GM23338 (cell line): ENCODE measurements at regions not wholly inside any gene's neighbourhood (a gene's known extent, or its start where the extent isn't known, plus 50 kb on each side); places are given as distances from the start of the nearest gene placed in this dataset.

Source experiments
- ATAC-seq: fragments of 200-7000 bp; cut with Tn5 transposase; 3 replicates; pipeline ENCODE4 v1.9.1; 2020
- DNase-seq: peaks from one replicate; pipeline ENCODE4 v3.0.0-alpha.2; 2015; ENCODE audit warnings: low spot score
- H2AFZ ChIP-seq: fragments of 200-600 bp; sonication (generic); 2 replicates; pipeline ENCODE4 v1.8.0; 2016; ENCODE audit warnings: antibody characterized with exemption, mild to moderate bottlenecking, moderate library complexity
- H3F3A ChIP-seq: fragments of 200-600 bp; sonication (generic); replicated peaks from 2 replicates; pipeline ENCODE4 v1.8.0; 2017; ENCODE audit warnings: antibody characterized with exemption, mixed run types, low read depth
- H3K27ac ChIP-seq: fragments of 200-600 bp; sonication (generic); 2 replicates; pipeline ENCODE4 v1.6.1; 2016; ENCODE audit warnings: low read depth
- H3K27me3 ChIP-seq: fragments of 200-600 bp; sonication (generic); 2 replicates; pipeline ENCODE4 v1.8.0; 2016; ENCODE audit warnings: mild to moderate bottlenecking, mixed run types, moderate library complexity; ENCODE audit not compliant: insufficient read depth
- H3K36me3 ChIP-seq: fragments of 200-600 bp; sonication (generic); 2 replicates; pipeline ENCODE4 v1.8.0; 2016; ENCODE audit warnings: mild to moderate bottlenecking; ENCODE audit not compliant: insufficient read depth
- H3K4me1 ChIP-seq: fragments of 200-600 bp; sonication (generic); 2 replicates; pipeline ENCODE4 v1.8.0; 2016; ENCODE audit warnings: mild to moderate bottlenecking, moderate library complexity; ENCODE audit not compliant: insufficient read depth
- H3K4me2 ChIP-seq: fragments of 200-600 bp; sonication (generic); 2 replicates; pipeline ENCODE4 v1.7.1; 2017; ENCODE audit warnings: mixed run types
- H3K4me3 ChIP-seq: fragments of 200-600 bp; sonication (generic); 2 replicates; pipeline ENCODE4 v1.6.1; 2016; ENCODE audit warnings: mixed run types
- H3K79me2 ChIP-seq: fragments of 200-600 bp; sonication (generic); replicated peaks from 2 replicates; pipeline ENCODE4 v1.8.0; 2017; ENCODE audit warnings: mild to moderate bottlenecking; ENCODE audit not compliant: insufficient read depth
- H3K9me2 ChIP-seq: fragments of 200-600 bp; sonication (generic); 2 replicates; pipeline ENCODE4 v1.8.0; 2017; ENCODE audit not compliant: insufficient read depth
- H4K20me1 ChIP-seq: fragments of 200-600 bp; sonication (generic); replicated peaks from 2 replicates; pipeline ENCODE4 v1.8.0; 2017; ENCODE audit warnings: mild to moderate bottlenecking; ENCODE audit not compliant: insufficient read depth
- H3K27ac Mint-ChIP-seq: 2 replicates; pipeline ENCODE4 v1.8.0; 2020; ENCODE audit warnings: inconsistent platforms, mild to moderate bottlenecking, moderate library complexity, mixed read lengths
- H3K27me3 Mint-ChIP-seq: 3 replicates; pipeline ENCODE4 v1.8.0; 2022; ENCODE audit warnings: low read depth, mild to moderate bottlenecking, moderate library complexity, mixed read lengths, inconsistent platforms; ENCODE audit not compliant: insufficient read depth, poor library complexity
- H3K36me3 Mint-ChIP-seq: 3 replicates; pipeline ENCODE4 v1.8.0; 2021; ENCODE audit warnings: low read depth, mild to moderate bottlenecking, inconsistent platforms, moderate library complexity, mixed read lengths
- H3K4me1 Mint-ChIP-seq: 3 replicates; pipeline ENCODE4 v1.8.0; 2020; ENCODE audit warnings: mild to moderate bottlenecking, inconsistent platforms, mixed read lengths
- H3K4me3 Mint-ChIP-seq: 3 replicates; pipeline ENCODE4 v1.8.0; 2021; ENCODE audit warnings: moderate library complexity, mild to moderate bottlenecking, inconsistent platforms, mixed read lengths
- H3K9me3 Mint-ChIP-seq: 3 replicates; pipeline ENCODE4 v1.8.0; 2020; ENCODE audit warnings: moderate library complexity, mild to moderate bottlenecking, inconsistent platforms, mixed read lengths
- CREB1 ChIP-seq: fragments of 250-450 bp; sonication (Bioruptor Pico); IDR thresholded peaks from 2 replicates; pipeline ENCODE4 v1.5.0; 2020; ENCODE audit warnings: low read depth, mild to moderate bottlenecking, moderate library complexity
- EZH2 ChIP-seq: fragments of 200-600 bp; sonication (generic); IDR thresholded peaks from one replicate; pipeline ENCODE4 v1.8.0; 2017; ENCODE audit warnings: antibody characterized with exemption, mild to moderate bottlenecking, low read depth; ENCODE audit not compliant: unreplicated experiment
- JUNB ChIP-seq: IDR thresholded peaks from one replicate; pipeline ENCODE4 v1.6.1; 2016; ENCODE audit warnings: antibody characterized with exemption; ENCODE audit not compliant: unreplicated experiment
- NANOG ChIP-seq: IDR thresholded peaks from 2 replicates; pipeline ENCODE4 v1.6.1; 2016; ENCODE audit warnings: antibody characterized with exemption, borderline replicate concordance
- POLR2AphosphoS5 ChIP-seq: IDR thresholded peaks from 2 replicates; pipeline ENCODE4 v1.6.1; 2016; ENCODE audit warnings: antibody characterized with exemption, low read depth
- STAT1 ChIP-seq: IDR thresholded peaks from one replicate; pipeline ENCODE4 v1.6.1; 2016; ENCODE audit warnings: antibody characterized with exemption; ENCODE audit not compliant: unreplicated experiment
- ZNF331 ChIP-seq: fragments of 250-450 bp; sonication (Bioruptor Pico); IDR thresholded peaks from 2 replicates; pipeline ENCODE4 v1.5.0; 2020; ENCODE audit warnings: low read depth, mild to moderate bottlenecking, moderate library complexity
- TF ChIP-seq, protein P1 (sequence below): fragments of 250-450 bp; sonication (Bioruptor Pico); IDR thresholded peaks from 2 replicates; pipeline ENCODE4 v1.5.0; 2020; ENCODE audit warnings: mild to moderate bottlenecking, moderate library complexity

DNA sequence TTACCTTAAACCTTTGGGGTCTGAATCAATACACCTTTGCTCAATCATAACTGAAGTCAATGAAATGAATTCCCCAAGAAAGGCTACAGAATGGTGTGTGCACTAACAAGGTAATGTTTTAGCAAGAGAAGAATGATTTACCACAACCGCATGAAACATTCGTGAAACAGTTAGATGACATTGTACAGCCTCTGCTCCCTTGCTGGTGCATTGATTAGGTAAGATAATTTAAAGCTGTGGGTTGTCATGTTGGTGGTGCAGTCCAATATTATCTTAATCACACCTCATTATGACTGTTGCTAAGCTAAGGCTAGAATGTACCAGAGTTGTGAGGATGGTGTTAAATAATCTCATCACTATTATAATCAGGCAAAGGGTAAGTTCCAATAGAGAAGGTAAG, 1673.2 kb upstream of the PRR20A start:
- Histone ChIP-seq H3K4me3 (no peak overlapping the region), H3K9me2 (no peaks in the 10 kb centered on the region), H3K27me3 (no peaks in the 10 kb centered on the region), H3K36me3 (no peaks in the 10 kb centered on the region), H3K27ac (no peak overlapping the region), H2AFZ (no peak overlapping the region), H3F3A (no peaks in the 10 kb centered on the region), H3K79me2 (no peaks in the 10 kb centered on the region), H3K4me1 (no peaks in the 10 kb centered on the region), H3K4me2 (no peak overlapping the region), H4K20me1 (no peaks in the 10 kb centered on the region)
- no peak for DNase-seq
- ATAC-seq = no peak
- no peaks in the 10 kb centered on the region for H3K4me1 Mint-ChIP-seq
- no peaks in the 10 kb centered on the region for H3K9me3 Mint-ChIP-seq
- TF ChIP-seq JUNB = no peak
- no peak for TF ChIP-seq ZNF331 (CRISPR knock-in tag)
- no peak for TF ChIP-seq CREB1
- no peak for TF ChIP-seq STAT1
- TF ChIP-seq EZH2 = no peak
- no peak for TF ChIP-seq POLR2AphosphoS5
- TF ChIP-seq, protein P1, sequence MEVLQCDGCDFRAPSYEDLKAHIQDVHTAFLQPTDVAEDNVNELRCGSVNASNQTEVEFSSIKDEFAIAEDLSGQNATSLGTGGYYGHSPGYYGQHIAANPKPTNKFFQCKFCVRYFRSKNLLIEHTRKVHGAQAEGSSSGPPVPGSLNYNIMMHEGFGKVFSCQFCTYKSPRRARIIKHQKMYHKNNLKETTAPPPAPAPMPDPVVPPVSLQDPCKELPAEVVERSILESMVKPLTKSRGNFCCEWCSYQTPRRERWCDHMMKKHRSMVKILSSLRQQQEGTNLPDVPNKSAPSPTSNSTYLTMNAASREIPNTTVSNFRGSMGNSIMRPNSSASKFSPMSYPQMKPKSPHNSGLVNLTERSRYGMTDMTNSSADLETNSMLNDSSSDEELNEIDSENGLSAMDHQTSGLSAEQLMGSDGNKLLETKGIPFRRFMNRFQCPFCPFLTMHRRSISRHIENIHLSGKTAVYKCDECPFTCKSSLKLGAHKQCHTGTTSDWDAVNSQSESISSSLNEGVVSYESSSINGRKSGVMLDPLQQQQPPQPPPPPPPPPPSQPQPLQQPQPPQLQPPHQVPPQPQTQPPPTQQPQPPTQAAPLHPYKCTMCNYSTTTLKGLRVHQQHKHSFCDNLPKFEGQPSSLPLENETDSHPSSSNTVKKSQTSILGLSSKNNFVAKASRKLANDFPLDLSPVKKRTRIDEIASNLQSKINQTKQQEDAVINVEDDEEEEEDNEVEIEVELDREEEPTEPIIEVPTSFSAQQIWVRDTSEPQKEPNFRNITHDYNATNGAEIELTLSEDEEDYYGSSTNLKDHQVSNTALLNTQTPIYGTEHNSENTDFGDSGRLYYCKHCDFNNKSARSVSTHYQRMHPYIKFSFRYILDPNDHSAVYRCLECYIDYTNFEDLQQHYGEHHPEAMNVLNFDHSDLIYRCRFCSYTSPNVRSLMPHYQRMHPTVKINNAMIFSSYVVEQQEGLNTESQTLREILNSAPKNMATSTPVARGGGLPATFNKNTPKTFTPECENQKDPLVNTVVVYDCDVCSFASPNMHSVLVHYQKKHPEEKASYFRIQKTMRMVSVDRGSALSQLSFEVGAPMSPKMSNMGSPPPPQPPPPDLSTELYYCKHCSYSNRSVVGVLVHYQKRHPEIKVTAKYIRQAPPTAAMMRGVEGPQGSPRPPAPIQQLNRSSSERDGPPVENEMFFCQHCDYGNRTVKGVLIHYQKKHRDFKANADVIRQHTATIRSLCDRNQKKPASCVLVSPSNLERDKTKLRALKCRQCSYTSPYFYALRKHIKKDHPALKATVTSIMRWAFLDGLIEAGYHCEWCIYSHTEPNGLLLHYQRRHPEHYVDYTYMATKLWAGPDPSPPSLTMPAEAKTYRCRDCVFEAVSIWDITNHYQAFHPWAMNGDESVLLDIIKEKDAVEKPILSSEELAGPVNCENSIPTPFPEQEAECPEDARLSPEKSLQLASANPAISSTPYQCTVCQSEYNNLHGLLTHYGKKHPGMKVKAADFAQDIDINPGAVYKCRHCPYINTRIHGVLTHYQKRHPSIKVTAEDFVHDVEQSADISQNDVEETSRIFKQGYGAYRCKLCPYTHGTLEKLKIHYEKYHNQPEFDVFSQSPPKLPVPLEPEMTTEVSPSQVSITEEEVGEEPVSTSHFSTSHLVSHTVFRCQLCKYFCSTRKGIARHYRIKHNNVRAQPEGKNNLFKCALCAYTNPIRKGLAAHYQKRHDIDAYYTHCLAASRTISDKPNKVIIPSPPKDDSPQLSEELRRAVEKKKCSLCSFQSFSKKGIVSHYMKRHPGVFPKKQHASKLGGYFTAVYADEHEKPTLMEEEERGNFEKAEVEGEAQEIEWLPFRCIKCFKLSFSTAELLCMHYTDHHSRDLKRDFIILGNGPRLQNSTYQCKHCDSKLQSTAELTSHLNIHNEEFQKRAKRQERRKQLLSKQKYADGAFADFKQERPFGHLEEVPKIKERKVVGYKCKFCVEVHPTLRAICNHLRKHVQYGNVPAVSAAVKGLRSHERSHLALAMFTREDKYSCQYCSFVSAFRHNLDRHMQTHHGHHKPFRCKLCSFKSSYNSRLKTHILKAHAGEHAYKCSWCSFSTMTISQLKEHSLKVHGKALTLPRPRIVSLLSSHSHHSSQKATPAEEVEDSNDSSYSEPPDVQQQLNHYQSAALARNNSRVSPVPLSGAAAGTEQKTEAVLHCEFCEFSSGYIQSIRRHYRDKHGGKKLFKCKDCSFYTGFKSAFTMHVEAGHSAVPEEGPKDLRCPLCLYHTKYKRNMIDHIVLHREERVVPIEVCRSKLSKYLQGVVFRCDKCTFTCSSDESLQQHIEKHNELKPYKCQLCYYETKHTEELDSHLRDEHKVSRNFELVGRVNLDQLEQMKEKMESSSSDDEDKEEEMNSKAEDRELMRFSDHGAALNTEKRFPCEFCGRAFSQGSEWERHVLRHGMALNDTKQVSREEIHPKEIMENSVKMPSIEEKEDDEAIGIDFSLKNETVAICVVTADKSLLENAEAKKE (CRISPR knock-in tag) = no peak
- TF ChIP-seq NANOG = no peak
- H3K27me3 Mint-ChIP-seq = no peaks in the 10 kb centered on the region
- H3K36me3 Mint-ChIP-seq = no peaks in the 10 kb centered on the region
- H3K27ac Mint-ChIP-seq = no peak overlapping the region
- no peak overlapping the region for H3K4me3 Mint-ChIP-seq
